Kidney tubule cell (primary cell): ENCODE measurements at regions not wholly inside any gene's neighbourhood (a gene's known extent, or its start where the extent isn't known, plus 50 kb on each side); places are given as distances from the start of the nearest gene placed in this dataset.
"Not testable (repeated sequence)": the region's sequence is repeated elsewhere in the genome, so short reads cannot be mapped to it uniquely, and the experiment has no call there.

Experiments
- DNase-seq: peaks from one replicate; pipeline ENCODE4 v3.0.0-alpha.2; 2018; ENCODE audit warnings: low spot score

GRCh38 chr4:100026066-100026465, 76.0 kb upstream of the H2AZ1 start:
- no peak for DNase-seq

DNA sequence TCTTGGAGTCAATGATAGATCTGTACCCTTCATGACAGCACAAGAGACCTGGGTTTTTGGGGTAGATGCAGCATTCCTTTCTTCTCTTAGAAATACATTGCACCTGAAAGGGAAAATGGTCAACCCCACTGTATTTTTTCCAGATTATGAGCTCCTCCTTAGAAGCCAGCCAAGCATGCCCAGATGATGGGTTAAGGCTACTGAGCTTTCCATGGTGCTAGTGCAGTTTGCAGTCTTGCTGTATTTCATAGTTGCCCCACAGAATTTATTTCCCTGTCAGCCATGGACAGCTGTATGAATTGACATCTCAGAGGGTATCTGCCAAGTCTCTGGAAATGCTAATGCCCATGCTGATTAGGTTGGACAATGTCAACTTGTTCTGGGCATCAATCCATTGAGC, 73.7 kb upstream of the H2AZ1 start:
- DNase-seq = no peak

GRCh38 chr4:100022792-100023222, 72.7 kb upstream of the H2AZ1 start:
- no peak for DNase-seq

- DNase-seq = no peak
Observed at GRCh38 chr4:100019821-100020220, 69.7 kb upstream of the H2AZ1 start.

DNA sequence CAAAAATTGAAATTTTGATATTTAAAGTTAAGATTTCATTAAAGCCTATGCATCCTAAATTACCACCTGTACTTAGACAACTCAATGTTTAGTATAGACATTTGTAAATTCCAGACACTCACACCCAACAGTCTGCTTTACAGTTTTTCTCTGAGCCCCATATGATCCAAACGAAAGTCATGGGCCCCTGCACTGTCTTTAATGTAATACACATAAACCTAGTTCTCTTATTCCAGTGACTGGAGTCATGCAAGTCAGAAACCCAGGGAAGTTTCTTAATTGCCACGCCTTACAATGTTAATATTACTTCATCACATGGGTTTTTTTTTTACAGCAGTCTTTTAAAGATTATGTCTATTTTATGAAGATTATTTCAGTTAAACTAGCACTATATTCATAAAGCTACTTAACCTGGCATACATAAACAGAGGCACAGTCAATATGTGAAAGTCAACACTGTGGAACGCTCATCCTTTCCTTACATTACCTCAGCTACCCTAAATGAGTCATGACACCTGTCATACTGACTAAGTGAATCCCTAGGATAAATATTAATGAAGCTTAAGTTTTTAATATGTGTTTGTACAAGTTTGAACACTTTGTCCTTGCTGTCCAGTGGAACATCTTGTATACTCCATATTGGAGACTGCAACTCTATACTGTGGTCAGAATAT, 67.7 kb upstream of the H2AZ1 start:
- peak; percentile 78 for DNase-seq

DNA sequence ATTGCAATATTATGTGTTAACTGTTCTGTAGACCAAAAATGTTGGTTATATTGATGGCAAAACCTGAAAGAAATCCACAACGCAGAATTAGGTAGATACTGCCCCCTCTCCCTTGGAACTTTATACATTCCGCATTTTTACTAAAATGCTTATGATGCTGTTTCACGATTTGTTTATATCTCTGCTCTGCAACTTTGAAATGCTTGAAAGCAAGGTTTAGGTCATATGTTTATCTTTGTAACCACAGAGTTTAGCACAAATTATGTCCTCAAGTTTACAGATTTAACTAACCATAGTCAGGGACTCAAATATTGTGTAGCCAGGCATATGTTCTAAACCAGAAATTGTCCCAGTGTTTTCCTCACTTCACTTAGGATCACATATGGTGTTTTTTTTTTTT, 66.1 kb upstream of the H2AZ1 start:
- DNase-seq = no peak

- peak; percentile 15 for DNase-seq
Observed at GRCh38 chr4:100014616-100015015, 64.5 kb upstream of the H2AZ1 start.

GRCh38 chr4:100009490-100009889, 59.4 kb upstream of the H2AZ1 start:
- no peak for DNase-seq

DNA sequence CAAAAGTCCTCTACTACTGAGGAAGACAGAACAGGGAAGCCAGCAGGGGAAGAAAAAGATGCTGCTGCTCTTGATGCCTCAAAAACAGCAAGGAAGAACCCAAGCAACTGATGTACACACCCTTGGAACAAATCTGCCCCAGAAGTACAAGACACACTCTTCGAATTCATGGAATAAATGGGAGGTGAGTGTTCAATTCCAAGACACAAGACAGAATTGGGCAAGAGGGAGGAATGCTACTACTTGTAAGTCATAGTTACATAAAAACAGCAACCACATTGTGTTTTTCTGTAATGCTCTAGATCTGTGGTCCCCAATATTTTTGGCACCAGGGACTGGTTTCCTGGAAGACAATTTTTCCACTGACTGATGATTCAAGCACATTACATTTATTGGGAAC, 58.0 kb upstream of the H2AZ1 start:
- peak; percentile 28 for DNase-seq

GRCh38 chr4:100006161-100006560, 56.1 kb upstream of the H2AZ1 start:
- DNase-seq = not testable (repeated sequence)
